ENCODE measurements at regions not wholly inside any gene's neighbourhood (a gene's known extent, or its start where the extent isn't known, plus 50 kb on each side); places are given as distances from the start of the nearest gene placed in this dataset.

DNA sequence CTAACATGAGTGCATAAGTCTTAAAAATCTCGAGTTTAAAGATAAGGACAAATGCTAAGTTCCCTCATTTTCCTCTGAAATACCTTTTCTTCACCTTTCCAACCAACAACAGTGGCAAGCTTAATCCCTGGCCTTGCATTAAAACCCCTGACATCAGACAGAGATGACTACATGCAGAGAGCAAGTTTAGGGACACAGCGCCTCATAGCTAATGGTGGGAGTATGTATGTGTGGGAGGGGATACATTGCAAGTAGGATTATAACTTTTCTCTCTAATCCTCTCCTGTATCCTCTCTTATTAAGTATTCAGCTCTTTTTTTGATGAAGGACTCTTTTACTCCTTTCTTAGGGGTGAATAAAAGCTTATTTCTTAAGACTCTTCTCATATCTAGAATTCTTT is 547.1 kb downstream of the CCER1 start:
- TF ChIP-seq POLR2AphosphoS5 (IDR thresholded peaks at IDR 0.05; ENCODE audit: borderline replicate concordance, low read depth, low read length) (no peak), EZH2 (IDR thresholded peaks at IDR 0.05) (no peak)
